OCI-LY3 (cell line): ENCODE measurements at regions not wholly inside any gene's neighbourhood (a gene's known extent, or its start where the extent isn't known, plus 50 kb on each side); places are given as distances from the start of the nearest gene placed in this dataset.

Experiments used
- CTCF ChIP-seq: fragments of 200-600, 300-600 bp; sonication (generic); IDR thresholded peaks from 2 replicates; pipeline ENCODE4 v1.5.1; 2014; ENCODE audit warnings: antibody characterized with exemption, low read length, low read depth
- EZH2phosphoT487 ChIP-seq: fragments of 200-600 bp; shearing (Covaris generic); IDR thresholded peaks from 2 replicates; pipeline ENCODE4 v1.6.1; 2018; ENCODE audit warnings: antibody characterized with exemption, mixed run types, low read depth

DNA sequence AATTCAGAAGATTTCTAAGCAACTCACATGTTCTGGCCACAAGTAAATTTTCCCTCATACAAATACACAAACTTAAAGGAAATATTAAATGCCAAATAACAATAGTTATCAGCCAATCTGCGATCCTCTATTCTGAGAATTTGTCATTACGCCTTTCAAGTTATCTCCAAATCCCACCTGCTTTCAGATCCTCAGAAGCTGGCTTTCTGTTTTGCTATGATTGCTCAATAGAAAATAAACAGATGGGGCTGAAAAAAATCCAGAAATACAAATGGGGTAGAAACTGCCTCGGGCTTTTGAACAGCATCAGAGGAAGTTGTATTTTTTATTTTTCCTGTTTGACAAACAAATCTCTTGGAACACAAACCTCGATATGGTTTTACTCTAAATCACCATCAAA is 74.0 kb upstream of the CNTN4 start:
- TF ChIP-seq CTCF: no peak
- TF ChIP-seq EZH2phosphoT487: no peak
